ENCODE measurements at regions not wholly inside any gene's neighbourhood (a gene's known extent, or its start where the extent isn't known, plus 50 kb on each side); places are given as distances from the start of the nearest gene placed in this dataset.

GRCh38 chr11:121894581-121894980 is 221.4 kb downstream of the BLID start:
- RAD21 ChIA-PET (ENCODE audit: low non-redundant PET in 1 of 2, low total read pairs in 2 of 2, uncharacterized antibody in 2 of 2, unreplicated experiment in 2 of 2), result no interaction called here
- ATAC-seq (0 out of 2 replicates have a peak, but pooled peaks have one; percentile 42), DNase-seq (ENCODE audit: low read depth, low spot score) (no peak)
- H3K4me2 ChIP-seq (ENCODE audit: low read length), result no peak overlapping the region
- H4K20me1 ChIP-seq (ENCODE audit: insufficient read depth), result no peaks in the 10 kb centered on the region
- no peaks in the 10 kb centered on the region for H3K9me3 ChIP-seq (ENCODE audit: control insufficient read depth in 1 of 2, insufficient read depth in 1 of 2, low read depth in 1 of 2, low read length in 2 of 2)
- H3K27me3 ChIP-seq (ENCODE audit: insufficient read depth, low read length), result no peaks in the 10 kb centered on the region
- CTCF ChIA-PET, result no interaction called here
- no peak overlapping the region for H3K27ac ChIP-seq (ENCODE audit: low read depth, low read length)
- H3K4me3 ChIP-seq (replicated peaks in 1 of 2; ENCODE audit: low read depth in 1 of 2, low read length in 2 of 2), result no peak overlapping the region
- no peak overlapping the region for H2AFZ ChIP-seq (ENCODE audit: low read depth, low read length, poor library complexity, severe bottlenecking)
- no TSS peak for BruUV-seq (replicated peaks)
- POLR2A ChIA-PET, result no interaction called here
- peaks cover 3 to 29% of the 10 kb centered on the region in 2 experiments; a peak in 2 of 4 replicates for H3K4me1 ChIP-seq (ENCODE audit: control insufficient read depth in 1 of 2, insufficient read depth in 2 of 2, low read length in 2 of 2)
- no peak overlapping the region for H3K9ac ChIP-seq (ENCODE audit: low read length)
- no peaks in the 10 kb centered on the region for H3K36me3 ChIP-seq (ENCODE audit: control insufficient read depth in 1 of 2, insufficient read depth in 2 of 2, low read length in 2 of 2)
- intact Hi-C loops (cut with micrococcal nuclease), result no loop called here
- H3K79me2 ChIP-seq (ENCODE audit: insufficient read depth, low read length), result no peaks in the 10 kb centered on the region
- no peaks in the 10 kb centered on the region for H3K9me2 ChIP-seq (ENCODE audit: insufficient read depth)
- no peak for TF ChIP-seq RAD21 (IDR thresholded peaks at IDR 0.05; ENCODE audit: low read depth)
- no peak for TF ChIP-seq TCF7L2 (IDR thresholded peaks at IDR 0.05; ENCODE audit: borderline replicate concordance, extremely low read depth, insufficient read depth, insufficient read length)
- no peak for TF ChIP-seq POLR2AphosphoS5 (IDR thresholded peaks at IDR 0.05; ENCODE audit: low read depth, low read length)
- TF ChIP-seq SP1 (IDR thresholded peaks at IDR 0.05; ENCODE audit: low read depth), result no peak
- no peak for TF ChIP-seq ZNF274 (IDR thresholded peaks at IDR 0.05; ENCODE audit: low read depth, low read length)
- TF ChIP-seq POLR2A (IDR thresholded peaks at IDR 0.05; ENCODE audit: borderline replicate concordance, extremely low read depth, insufficient read depth, insufficient read length), result no peak
- no peak for TF ChIP-seq REST (IDR thresholded peaks at IDR 0.05; ENCODE audit: low read depth)
- no peak for TF ChIP-seq ZBTB33 (IDR thresholded peaks at IDR 0.05; ENCODE audit: extremely low read depth, insufficient replicate concordance, low read length)
- TF ChIP-seq CEBPB (IDR thresholded peaks at IDR 0.05; ENCODE audit: low read depth), result no peak

All from HCT116 (cell line).